ENCODE measurements at regions not wholly inside any gene's neighbourhood (a gene's known extent, or its start where the extent isn't known, plus 50 kb on each side); places are given as distances from the start of the nearest gene placed in this dataset.

- Mint-ChIP-seq H3K9me3 (peaks cover 8% of the 10 kb centered on the region), H3K4me3 (no peak overlapping the region), H3K27ac (no peak overlapping the region), H3K36me3 (ENCODE audit: low read depth) (no peaks in the 10 kb centered on the region), H3K4me1 (ENCODE audit: low read depth) (no peaks in the 10 kb centered on the region), H3K27me3 (ENCODE audit: low read depth) (peaks cover 12% of the 10 kb centered on the region)
- intact Hi-C loops (cut with micrococcal nuclease) = no loop called here
- no peak for DNase-seq
- CTCF ChIA-PET = no interaction called here
Measured at GRCh38 chr10:29191674-29192073, 97.2 kb upstream of the LYZL1 start.

- peaks cover 18% of the 10 kb centered on the region for H3K27me3 Mint-ChIP-seq (ENCODE audit: low read depth)
- peaks cover 8% of the 10 kb centered on the region for H3K9me3 Mint-ChIP-seq
- no peaks in the 10 kb centered on the region for H3K4me1 Mint-ChIP-seq (ENCODE audit: low read depth)
- H3K27ac Mint-ChIP-seq = no peak overlapping the region
- no peak overlapping the region for H3K4me3 Mint-ChIP-seq
- DNase-seq = no peak
- intact Hi-C loops (cut with micrococcal nuclease) = no loop called here
- no peaks in the 10 kb centered on the region for H3K36me3 Mint-ChIP-seq (ENCODE audit: low read depth)
- CTCF ChIA-PET = no interaction called here
Measured at GRCh38 chr10:29199339-29199738, 89.5 kb upstream of the LYZL1 start.

- no peaks in the 10 kb centered on the region for H3K36me3 Mint-ChIP-seq (ENCODE audit: low read depth)
- intact Hi-C loops (cut with micrococcal nuclease) = no loop called here
- H3K4me3 Mint-ChIP-seq = no peak overlapping the region
- DNase-seq = no peak
- peaks cover 14% of the 10 kb centered on the region for H3K27me3 Mint-ChIP-seq (ENCODE audit: low read depth)
- CTCF ChIA-PET = no interaction called here
- no peaks in the 10 kb centered on the region for H3K4me1 Mint-ChIP-seq (ENCODE audit: low read depth)
- peaks cover 2% of the 10 kb centered on the region for H3K9me3 Mint-ChIP-seq
- H3K27ac Mint-ChIP-seq = no peak overlapping the region
Measured at GRCh38 chr10:29199941-29200679, 88.8 kb upstream of the LYZL1 start.

- H3K27me3 Mint-ChIP-seq (ENCODE audit: low read depth) = peaks cover 26% of the 10 kb centered on the region
- H3K9me3 Mint-ChIP-seq = no peaks in the 10 kb centered on the region
- CTCF ChIA-PET = interaction anchor here (0.7 kb wide), 1 partner anchor 68 kb away, joined by 3 read pairs; no protein-coding TSS in a partner anchor
- H3K4me3 Mint-ChIP-seq = no peak overlapping the region
- H3K27ac Mint-ChIP-seq = no peak overlapping the region
- no peaks in the 10 kb centered on the region for H3K4me1 Mint-ChIP-seq (ENCODE audit: low read depth)
- DNase-seq = no peak
- intact Hi-C loops (cut with micrococcal nuclease) = no loop called here
- no peaks in the 10 kb centered on the region for H3K36me3 Mint-ChIP-seq (ENCODE audit: low read depth)
Measured at GRCh38 chr10:29202386-29202940, 86.4 kb upstream of the LYZL1 start.

GRCh38 chr10:29203432-29203831, 85.4 kb upstream of the LYZL1 start:
- Mint-ChIP-seq H3K27me3 (ENCODE audit: low read depth) (peaks cover 26% of the 10 kb centered on the region), H3K36me3 (ENCODE audit: low read depth) (no peaks in the 10 kb centered on the region), H3K9me3 (no peaks in the 10 kb centered on the region), H3K4me3 (no peak overlapping the region), H3K4me1 (ENCODE audit: low read depth) (no peaks in the 10 kb centered on the region), H3K27ac (no peak overlapping the region)
- CTCF ChIA-PET = no interaction called here
- DNase-seq = no peak
- intact Hi-C loops (cut with micrococcal nuclease) = no loop called here

GRCh38 chr10:29204070-29204800, 84.6 kb upstream of the LYZL1 start:
- no peaks in the 10 kb centered on the region for H3K4me1 Mint-ChIP-seq (ENCODE audit: low read depth)
- H3K27ac Mint-ChIP-seq = no peak overlapping the region
- H3K4me3 Mint-ChIP-seq = no peak overlapping the region
- peaks cover 26% of the 10 kb centered on the region for H3K27me3 Mint-ChIP-seq (ENCODE audit: low read depth)
- DNase-seq = no peak
- H3K36me3 Mint-ChIP-seq (ENCODE audit: low read depth) = no peaks in the 10 kb centered on the region
- peaks cover 3% of the 10 kb centered on the region for H3K9me3 Mint-ChIP-seq
- CTCF ChIA-PET = no interaction called here
- intact Hi-C loops (cut with micrococcal nuclease) = no loop called here

GRCh38 chr10:29205787-29206186, 83.1 kb upstream of the LYZL1 start:
- Mint-ChIP-seq H3K27me3 (ENCODE audit: low read depth) (peaks cover 26% of the 10 kb centered on the region), H3K4me1 (ENCODE audit: low read depth) (no peaks in the 10 kb centered on the region), H3K4me3 (no peak overlapping the region), H3K36me3 (ENCODE audit: low read depth) (peaks cover 3% of the 10 kb centered on the region), H3K9me3 (peaks cover 10% of the 10 kb centered on the region), H3K27ac (no peak overlapping the region)
- intact Hi-C loops (cut with micrococcal nuclease) = no loop called here
- DNase-seq = no peak
- CTCF ChIA-PET = no interaction called here

GRCh38 chr10:29208845-29209244, 80.0 kb upstream of the LYZL1 start:
- no peak for DNase-seq
- H3K27me3 Mint-ChIP-seq (ENCODE audit: low read depth) = peaks cover 17% of the 10 kb centered on the region
- H3K9me3 Mint-ChIP-seq = peaks cover 10% of the 10 kb centered on the region
- CTCF ChIA-PET = no interaction called here
- no peak overlapping the region for H3K27ac Mint-ChIP-seq
- intact Hi-C loops (cut with micrococcal nuclease) = no loop called here
- H3K4me1 Mint-ChIP-seq (ENCODE audit: low read depth) = no peaks in the 10 kb centered on the region
- no peak overlapping the region for H3K4me3 Mint-ChIP-seq
- H3K36me3 Mint-ChIP-seq (ENCODE audit: low read depth) = peaks cover 3% of the 10 kb centered on the region

- Mint-ChIP-seq H3K36me3 (ENCODE audit: low read depth) (peaks cover 3% of the 10 kb centered on the region), H3K27me3 (ENCODE audit: low read depth) (peaks cover 13% of the 10 kb centered on the region), H3K27ac (no peak overlapping the region), H3K4me3 (no peak overlapping the region), H3K4me1 (ENCODE audit: low read depth) (no peaks in the 10 kb centered on the region), H3K9me3 (peaks cover 10% of the 10 kb centered on the region)
- CTCF ChIA-PET = no interaction called here
- intact Hi-C loops (cut with micrococcal nuclease) = no loop called here
- no peak for DNase-seq
Measured at GRCh38 chr10:29209830-29210229, 79.0 kb upstream of the LYZL1 start.

- Mint-ChIP-seq H3K4me3 (no peak overlapping the region), H3K27ac (no peak overlapping the region), H3K27me3 (ENCODE audit: low read depth) (peaks cover 15% of the 10 kb centered on the region), H3K4me1 (ENCODE audit: low read depth) (no peaks in the 10 kb centered on the region), H3K36me3 (ENCODE audit: low read depth) (peaks cover 3% of the 10 kb centered on the region), H3K9me3 (peaks cover 10% of the 10 kb centered on the region)
- CTCF ChIA-PET = no interaction called here
- DNase-seq = no peak
- intact Hi-C loops (cut with micrococcal nuclease) = no loop called here
Measured at GRCh38 chr10:29210266-29210868, 78.5 kb upstream of the LYZL1 start.

- Mint-ChIP-seq H3K27me3 (ENCODE audit: low read depth) (peaks cover 6% of the 10 kb centered on the region), H3K4me1 (ENCODE audit: low read depth) (no peaks in the 10 kb centered on the region), H3K9me3 (peaks cover 10% of the 10 kb centered on the region), H3K36me3 (ENCODE audit: low read depth) (peaks cover 3% of the 10 kb centered on the region), H3K4me3 (no peak overlapping the region), H3K27ac (no peak overlapping the region)
- DNase-seq = no peak
- intact Hi-C loops (cut with micrococcal nuclease) = no loop called here
- CTCF ChIA-PET = no interaction called here
Measured at GRCh38 chr10:29212597-29212996, 76.3 kb upstream of the LYZL1 start.

- Mint-ChIP-seq H3K27ac (no peak overlapping the region), H3K27me3 (ENCODE audit: low read depth) (peaks cover 9% of the 10 kb centered on the region), H3K36me3 (ENCODE audit: low read depth) (peaks cover 3% of the 10 kb centered on the region), H3K4me3 (no peak overlapping the region), H3K9me3 (peaks cover 6% of the 10 kb centered on the region), H3K4me1 (ENCODE audit: low read depth) (no peaks in the 10 kb centered on the region)
- no peak for DNase-seq
- CTCF ChIA-PET = no interaction called here
- intact Hi-C loops (cut with micrococcal nuclease) = no loop called here
Measured at GRCh38 chr10:29214551-29214950, 74.3 kb upstream of the LYZL1 start.

Measured in activated naive CD4-positive, alpha-beta T cell treated with anti-CD3 and anti-CD28 coated beads for 36 hours (primary cell).